GM19324 (cell line): ENCODE measurements at regions not wholly inside any gene's neighbourhood (a gene's known extent, or its start where the extent isn't known, plus 50 kb on each side); places are given as distances from the start of the nearest gene placed in this dataset.

ENCODE experiments used
- ATAC-seq: cut with Tn5 transposase; IDR thresholded peaks from one replicate; pipeline ENCODE4 v1.9.1; 2021; ENCODE audit warnings: mild to moderate bottlenecking, moderate library complexity; ENCODE audit not compliant: unreplicated experiment, low FRiP score

DNA sequence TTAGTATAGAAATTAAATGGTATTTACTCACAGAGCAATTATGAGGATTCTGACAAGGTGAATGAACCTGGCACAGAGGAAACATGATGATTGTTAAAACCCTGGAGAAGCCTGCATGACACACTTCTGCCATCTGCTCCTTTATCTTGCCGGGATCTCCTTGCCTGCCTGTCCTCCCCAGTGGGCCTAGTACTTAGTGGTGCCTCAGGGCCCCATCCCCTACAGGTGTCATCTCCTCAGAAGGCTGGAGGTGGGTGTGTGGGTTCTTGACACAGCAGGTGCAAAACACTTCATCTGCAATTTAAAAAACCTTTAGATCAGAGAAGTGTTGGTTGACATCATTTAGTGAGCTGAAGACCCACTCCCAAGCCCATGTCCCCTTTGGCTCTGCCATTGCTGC lies 261.2 kb downstream of the ADRA2A start:
- peak; percentile 12 for ATAC-seq

GRCh38 chr10:111338805-111339204 lies 262.0 kb downstream of the ADRA2A start:
- peak; percentile 94 for ATAC-seq

GRCh38 chr10:111344804-111345203 lies 268.0 kb downstream of the ADRA2A start:
- no peak for ATAC-seq

DNA sequence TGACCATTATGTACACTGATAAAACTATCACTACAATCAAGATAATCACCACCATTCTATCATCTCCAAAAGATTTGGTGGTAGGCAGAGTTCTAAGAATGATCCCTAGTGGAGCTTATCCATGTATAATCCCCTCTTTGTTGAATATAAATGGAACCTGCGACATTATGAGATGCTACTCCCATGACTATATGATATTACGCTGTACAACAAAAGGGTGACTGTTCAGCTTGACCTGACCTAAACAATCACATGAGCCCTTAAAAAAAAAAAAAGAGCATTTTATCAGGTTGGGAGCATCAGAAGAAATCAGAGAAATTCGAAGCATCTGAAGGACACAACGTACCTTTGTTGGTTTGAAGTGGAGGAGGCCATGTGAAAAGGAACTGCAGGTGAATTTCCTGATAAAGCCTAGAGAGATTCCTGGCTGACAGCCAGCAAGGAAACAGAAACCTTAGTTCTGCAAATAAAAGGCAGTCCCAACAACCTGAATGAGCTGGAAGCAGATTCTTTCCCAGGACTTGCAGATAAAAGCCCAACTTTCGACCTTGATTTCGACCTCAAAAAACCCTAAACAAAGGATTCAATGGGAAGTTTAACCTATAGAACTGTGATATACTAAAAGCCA lies 270.7 kb downstream of the ADRA2A start:
- ATAC-seq, result no peak

- no peak for ATAC-seq
Measured at GRCh38 chr10:111348076-111348475, 271.2 kb downstream of the ADRA2A start.

- no peak for ATAC-seq
Measured at GRCh38 chr10:111354859-111355258, 278.0 kb downstream of the ADRA2A start.

DNA sequence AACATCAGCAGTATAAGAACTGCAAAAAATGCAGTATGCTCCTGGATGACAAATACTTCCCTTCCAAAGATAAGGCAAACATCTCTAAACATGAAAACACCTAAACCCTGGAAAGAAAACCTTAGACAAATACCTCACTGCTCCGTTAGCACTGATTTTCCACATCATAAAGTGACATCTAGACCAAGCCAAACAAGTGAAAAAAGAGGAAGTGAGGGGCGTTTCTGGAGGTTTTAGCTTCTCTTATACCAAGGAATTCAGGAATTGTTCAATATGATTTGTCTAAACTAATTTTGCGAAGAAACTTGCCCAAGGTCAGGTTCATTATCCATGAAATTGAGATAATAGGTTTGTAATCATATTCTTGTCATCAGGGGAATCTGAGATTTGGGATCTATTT lies 279.7 kb downstream of the ADRA2A start:
- no peak for ATAC-seq

- ATAC-seq, result no peak
Measured at GRCh38 chr10:111357859-111358258, 281.0 kb downstream of the ADRA2A start.

DNA sequence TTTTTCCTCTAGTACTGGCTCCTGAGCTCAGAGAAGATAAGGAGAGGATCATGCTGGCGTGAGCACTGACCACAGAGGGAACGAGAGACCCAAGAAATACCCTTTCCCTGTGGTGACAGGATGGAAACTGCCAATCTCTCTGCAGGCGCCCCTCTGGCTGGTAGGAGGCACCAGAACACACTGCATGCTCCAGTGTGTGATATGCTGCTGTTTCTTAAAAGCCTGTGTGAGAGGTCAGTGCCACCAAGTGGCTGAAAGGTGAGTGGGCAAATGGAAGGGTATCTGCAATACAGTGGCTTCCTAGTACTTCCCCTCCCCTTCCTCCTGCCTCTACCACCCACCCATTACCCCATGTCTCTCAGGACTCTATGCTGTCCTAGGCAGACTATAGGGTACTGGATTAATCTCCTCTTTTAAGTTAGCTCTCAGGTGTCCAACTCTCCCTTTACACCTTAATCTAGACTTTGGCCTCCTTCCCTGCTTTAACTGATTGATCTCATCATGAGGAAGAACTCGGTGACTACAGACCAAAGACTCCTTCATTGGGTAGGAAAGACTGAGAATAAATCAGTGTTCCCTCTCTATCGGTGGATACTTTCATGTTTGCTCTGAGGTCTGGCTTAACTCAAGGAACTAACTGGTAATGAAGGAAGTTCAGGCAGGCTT lies 283.6 kb downstream of the ADRA2A start:
- ATAC-seq, result peak; percentile 86

- ATAC-seq, result no peak
Measured at GRCh38 chr10:111367531-111367930, 290.7 kb downstream of the ADRA2A start.

DNA sequence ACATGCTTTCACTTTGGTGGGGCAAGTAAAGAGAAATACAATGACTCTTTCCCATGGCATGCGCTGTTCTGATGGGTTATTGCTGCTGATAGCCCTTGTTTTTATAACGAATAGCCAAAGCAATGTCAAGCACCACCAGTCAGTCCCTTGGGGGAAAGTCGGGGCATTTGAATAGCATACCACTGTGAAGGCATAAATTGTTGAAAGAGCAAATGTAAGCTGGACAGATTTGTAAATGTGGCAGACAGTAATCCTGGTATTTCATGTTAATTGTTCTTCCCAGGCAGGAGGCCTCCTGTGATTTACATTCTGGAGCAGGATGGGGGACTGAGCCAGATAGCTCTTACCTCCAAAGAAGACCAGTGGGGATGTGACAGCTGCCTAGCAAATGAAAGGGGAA lies 293.3 kb downstream of the ADRA2A start:
- ATAC-seq, result no peak

- no peak for ATAC-seq
Measured at GRCh38 chr10:111373696-111374095, 296.9 kb downstream of the ADRA2A start.

- ATAC-seq, result no peak
Measured at GRCh38 chr10:111379534-111380187, 302.8 kb downstream of the ADRA2A start.

DNA sequence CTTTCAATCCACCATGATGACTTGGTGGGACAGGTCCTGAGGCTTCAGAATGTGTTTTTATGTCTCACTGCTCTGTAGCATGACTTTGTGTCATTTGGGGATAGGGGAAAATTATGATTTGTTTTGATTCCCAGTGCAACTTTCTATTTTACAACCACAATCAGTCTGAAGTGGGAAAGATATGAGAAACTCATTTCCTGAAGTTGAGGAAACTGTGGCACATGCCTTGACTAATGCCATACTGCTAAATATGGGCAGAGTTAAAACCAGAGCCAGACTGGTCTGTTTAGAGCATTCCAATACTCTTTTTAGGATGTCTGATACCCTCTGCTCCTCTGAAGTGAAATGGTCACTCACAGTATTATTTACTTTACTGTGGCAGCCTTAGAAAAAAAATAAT lies 307.7 kb downstream of the ADRA2A start:
- ATAC-seq, result no peak

GRCh38 chr10:111390813-111391563 lies 314.2 kb downstream of the ADRA2A start:
- no peak for ATAC-seq

- ATAC-seq, result no peak
Measured at GRCh38 chr10:111392159-111392558, 315.3 kb downstream of the ADRA2A start.

GRCh38 chr10:111392910-111393309 lies 316.1 kb downstream of the ADRA2A start:
- ATAC-seq, result no peak

- ATAC-seq, result no peak
Measured at GRCh38 chr10:111410740-111411139, 333.9 kb downstream of the ADRA2A start.

DNA sequence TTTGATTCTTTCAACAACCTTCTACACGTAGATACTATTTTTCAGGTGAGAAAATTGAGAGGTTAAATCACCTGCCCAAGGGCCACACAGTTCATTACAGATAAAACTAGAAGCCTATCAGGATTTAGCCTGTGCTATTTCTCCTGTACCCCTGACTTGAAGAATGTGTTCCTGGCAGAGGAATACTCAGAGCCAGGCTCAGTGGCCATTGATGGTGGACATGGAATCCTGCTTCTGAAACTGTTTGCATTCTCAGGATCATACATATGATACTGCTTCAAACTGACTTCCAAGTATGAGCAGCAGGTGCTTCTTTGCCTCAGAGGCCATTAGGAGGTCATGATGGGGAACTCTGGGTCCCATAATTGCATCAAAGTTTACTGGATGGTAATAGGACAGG lies 348.6 kb downstream of the ADRA2A start:
- no peak for ATAC-seq

GRCh38 chr10:111429288-111430028 lies 352.6 kb downstream of the ADRA2A start:
- ATAC-seq, result no peak

- no peak for ATAC-seq
Measured at GRCh38 chr10:111430070-111430469, 353.2 kb downstream of the ADRA2A start.
